SK-N-MC (cell line): ENCODE measurements at regions not wholly inside any gene's neighbourhood (a gene's known extent, or its start where the extent isn't known, plus 50 kb on each side); places are given as distances from the start of the nearest gene placed in this dataset.

Experiments used
- EZH2 ChIP-seq: fragments of 200-600 bp; sonication (generic); IDR thresholded peaks from one replicate; pipeline ENCODE4 v1.6.1; 2017; ENCODE audit warnings: antibody characterized with exemption
- FOXP2 ChIP-seq: optimal IDR thresholded peaks from 2 replicates; pipeline ENCODE3; 2011; ENCODE audit warnings: mild to moderate bottlenecking, moderate library complexity; ENCODE audit not compliant: insufficient read depth; ENCODE audit errors: extremely low read length, control extremely low read depth
- POLR2AphosphoS5 ChIP-seq: IDR thresholded peaks from 2 replicates; pipeline ENCODE4 v1.6.1; 2012; ENCODE audit warnings: mild to moderate bottlenecking, low read depth, low read length, borderline replicate concordance

DNA sequence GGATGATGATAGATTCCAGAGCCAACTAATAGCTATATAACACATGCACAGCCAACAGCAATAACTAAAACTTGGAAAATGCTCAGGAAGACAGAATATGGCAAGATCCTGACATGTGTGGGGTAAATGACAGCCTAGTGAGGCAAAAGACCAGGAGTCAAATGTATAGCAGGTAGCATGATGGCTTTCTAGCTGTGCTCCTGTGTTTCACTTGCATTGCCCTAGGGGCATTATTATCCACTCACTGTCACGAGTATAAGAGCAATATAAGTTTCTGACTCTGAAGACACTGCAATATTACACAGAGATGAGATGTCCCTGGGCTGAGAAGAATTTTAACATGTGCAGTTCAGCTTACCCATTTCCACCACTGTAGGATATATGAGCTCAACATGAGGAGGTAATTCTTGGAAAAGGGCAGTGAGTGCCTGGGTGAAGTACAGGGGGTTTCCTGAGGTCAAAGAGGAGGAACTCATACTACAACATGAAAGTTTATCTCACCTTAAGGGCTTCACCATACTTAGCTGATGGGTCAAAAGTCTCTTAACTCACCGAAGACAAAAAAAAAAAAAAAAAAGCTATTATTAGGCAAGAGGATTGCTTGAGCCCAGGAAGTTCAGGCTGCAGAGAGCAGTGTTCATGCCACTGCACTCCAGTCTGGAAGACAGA is 1385.6 kb upstream of the SLC39A10 start:
- peak; percentile 38; the same call in 1 of the 2 replicates for TF ChIP-seq POLR2AphosphoS5
- no peak for TF ChIP-seq EZH2
- TF ChIP-seq FOXP2, result no peak
